UCSD-AML1 (cell line): ENCODE measurements at regions not wholly inside any gene's neighbourhood (a gene's known extent, or its start where the extent isn't known, plus 50 kb on each side); places are given as distances from the start of the nearest gene placed in this dataset.
A peak's percentile ranks its signal among the peaks of the same experiment; 100 is the strongest.
"Not testable (repeated sequence)": the region's sequence is repeated elsewhere in the genome, so short reads cannot be mapped to it uniquely, and the experiment has no call there.

Source experiments
- DNase-seq: peaks from one replicate; lab custom pipeline; 2025; ENCODE audit not compliant: unreplicated experiment; lab: John Stamatoyannopoulos, UW

DNA sequence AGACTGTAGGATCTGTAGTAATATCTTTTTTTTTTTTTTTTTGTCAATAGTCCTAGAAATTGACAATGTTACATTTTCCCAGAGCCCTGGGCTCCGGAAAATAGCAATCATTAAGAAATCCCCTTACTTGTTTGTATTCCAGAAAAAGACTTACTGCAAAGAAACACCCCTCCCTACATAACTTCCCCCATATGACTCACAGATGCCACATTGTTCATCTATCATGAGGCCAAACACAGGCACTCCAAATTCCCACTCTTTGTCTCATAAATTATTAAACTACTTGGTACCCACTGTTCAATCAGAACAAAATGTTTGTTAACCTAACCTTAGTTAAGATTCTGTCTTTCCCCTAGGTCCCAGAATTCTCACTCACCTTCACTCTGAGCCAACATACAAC, 53.5 kb downstream of the TEX51 start:
- no peak for DNase-seq

DNA sequence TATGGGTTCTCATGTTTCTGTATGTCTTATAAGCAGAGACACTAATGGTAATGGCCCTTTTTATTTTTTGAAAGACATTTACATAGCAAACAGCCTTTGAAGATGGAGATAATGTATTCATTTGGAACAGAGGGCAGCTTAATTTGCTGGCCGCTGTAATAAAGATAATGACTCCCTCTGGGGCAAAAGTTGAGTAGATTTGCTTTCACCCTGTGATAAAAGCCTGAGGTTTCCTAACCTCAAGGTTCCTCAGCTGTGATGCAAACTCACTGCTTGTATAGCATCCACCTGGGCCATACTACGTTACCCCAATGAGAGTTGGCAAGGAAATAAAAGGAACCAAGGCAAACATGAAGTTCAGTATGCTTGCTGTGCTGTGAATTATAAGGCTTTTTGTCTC, 54.8 kb downstream of the TEX51 start:
- DNase-seq = no peak

DNA sequence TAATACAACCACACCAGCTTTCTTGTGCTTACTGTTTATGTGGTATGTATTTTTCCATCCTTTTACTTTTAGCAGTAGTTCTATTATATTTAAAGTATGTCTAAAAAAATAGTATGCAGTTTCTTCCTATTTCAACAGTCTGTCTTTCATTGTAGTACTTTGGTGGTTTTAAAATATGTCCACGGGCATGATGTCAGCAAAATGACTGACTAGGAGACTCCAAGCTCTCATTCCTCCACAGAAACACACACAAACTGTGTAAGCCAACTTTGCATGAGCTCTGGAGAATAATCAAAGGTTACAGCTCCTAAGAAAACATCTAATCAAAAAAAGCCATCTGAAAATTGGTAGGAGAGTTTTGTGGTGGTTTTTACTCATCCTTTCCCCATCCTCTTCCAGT, 56.1 kb downstream of the TEX51 start:
- no peak for DNase-seq

DNA sequence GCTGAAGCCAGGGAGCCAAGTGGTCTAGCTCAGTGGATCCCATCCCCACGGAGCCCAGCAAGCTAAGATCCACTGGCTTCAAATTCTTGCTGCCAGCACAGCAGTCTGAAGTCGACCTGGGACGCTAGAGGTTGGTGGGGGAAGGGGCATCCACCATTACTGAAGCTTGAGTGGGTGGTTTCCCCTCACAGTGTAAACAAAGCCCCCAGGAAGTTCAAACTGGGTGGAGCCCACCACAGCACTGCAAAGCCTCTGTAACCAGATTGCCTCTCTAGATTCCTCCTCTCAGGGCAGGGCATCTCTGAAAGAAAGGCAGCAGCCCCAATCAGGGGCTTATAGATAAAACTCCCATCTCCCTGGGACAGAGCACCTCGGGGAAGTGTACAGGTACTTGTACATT, 58.1 kb downstream of the TEX51 start:
- not testable (repeated sequence) for DNase-seq

DNA sequence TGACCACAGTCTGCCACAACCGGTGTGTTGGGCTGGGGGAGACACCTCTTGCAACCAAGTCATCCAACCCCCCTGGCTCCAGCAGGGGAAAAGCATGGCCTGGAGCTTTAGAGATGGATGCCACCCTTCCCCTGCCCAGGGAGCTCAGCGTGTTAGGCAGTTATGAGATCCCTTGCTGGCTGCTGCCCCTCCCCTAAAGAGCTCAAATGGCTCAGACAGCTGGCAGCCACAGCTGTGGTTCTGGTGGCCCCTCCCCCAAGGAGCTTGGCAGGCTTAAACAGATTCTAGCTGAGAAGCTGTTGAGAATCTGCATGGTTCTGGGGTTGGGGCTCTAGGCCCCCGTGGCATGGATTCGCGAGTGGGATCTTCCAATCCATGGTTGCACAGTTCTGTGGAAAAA, 64.7 kb downstream of the TEX51 start:
- no peak for DNase-seq

DNA sequence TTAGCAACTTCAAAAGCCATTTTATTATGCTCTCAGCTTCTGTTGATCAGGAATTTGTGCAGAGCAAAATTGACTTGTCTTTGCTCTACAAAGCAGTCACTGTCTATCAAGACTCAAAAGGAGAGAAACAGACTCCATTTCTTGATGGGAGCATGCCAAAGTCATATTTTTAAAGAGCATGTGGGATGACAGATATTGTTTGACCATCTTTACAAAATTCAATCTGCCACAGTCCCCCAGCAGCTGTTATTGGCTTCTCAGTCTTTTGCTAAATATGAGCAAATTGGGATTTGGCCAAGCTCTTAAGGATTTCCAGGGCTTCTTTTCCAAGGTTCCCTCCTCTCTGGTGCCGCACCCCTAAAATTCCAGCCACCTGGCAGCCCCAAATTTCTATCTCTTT, 67.9 kb downstream of the TEX51 start:
- no peak for DNase-seq

DNA sequence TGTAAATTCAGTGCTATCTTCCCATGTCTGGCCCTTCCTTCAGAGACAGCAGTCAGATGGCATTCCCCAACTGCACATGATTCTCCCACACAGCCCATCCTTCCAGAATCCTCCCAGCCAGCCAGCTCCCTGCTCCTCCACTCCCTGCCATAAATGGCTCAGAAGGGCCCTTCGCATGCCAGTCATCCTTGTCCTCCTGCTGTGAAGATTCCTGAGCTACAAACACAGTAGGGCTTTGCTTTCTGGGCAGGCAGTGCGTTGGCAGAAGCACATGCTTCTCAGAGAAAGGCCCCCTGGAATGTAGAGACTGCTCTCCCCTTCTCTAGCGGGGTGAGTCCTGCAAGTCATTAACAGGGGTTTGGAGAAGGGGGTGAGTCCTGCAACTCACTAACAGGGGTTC, 71.9 kb downstream of the TEX51 start:
- no peak for DNase-seq

DNA sequence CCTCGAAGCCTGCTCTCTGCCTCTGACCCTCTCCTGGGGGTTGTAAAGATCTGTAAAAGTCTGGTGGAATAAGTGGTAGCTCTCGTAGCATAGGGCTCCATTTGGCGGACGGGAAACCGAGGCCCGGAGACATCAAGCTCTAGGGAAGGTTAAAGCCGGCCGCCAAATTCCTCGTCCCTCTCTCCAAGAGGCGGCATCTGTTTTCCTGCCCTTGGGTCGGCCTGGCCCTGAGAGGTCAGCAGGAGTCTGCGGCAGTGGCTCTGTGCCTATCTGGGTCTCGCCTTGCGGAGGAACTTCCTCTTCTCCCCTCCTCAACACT, 72.4 kb downstream of the TEX51 start:
- no peak for DNase-seq

DNA sequence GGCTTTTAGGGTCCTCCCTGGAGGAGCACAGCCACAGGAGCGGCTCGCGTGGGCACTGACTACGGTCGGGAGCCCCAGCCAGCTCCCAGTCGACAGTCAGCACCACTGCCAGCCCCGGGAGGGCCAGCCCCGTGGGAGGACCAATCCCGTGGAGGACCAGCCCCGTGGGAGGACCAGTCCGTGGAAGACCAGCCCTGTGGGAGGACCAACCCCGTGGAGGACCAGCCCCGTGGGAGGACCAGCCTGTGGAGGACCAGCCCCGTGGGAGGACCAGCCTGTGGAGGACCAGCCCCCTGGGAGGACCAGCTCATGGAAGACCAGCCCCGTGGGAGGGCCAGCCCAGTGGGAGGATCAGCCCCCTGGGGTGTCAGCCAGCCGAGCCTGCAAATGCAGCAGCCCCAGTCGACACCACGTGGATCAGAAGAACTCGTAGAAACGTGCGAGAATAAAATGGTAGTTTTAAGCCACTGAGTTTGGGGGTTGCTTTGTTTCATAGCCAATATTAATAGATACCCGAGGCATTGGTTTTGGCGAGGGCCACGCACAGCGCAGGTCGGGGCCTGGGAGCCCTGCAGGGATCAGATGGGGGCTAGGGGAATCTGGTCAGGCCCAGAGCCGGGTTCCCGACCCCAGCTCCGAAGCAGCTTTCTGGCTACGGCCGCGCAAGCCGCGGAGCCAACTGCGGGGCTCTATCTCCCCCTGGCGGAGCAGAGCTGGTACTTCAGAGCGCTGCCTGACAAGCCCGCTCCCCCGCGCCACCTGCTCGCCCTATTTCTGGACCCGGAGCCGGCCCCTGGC, 73.0 kb downstream of the TEX51 start:
- DNase-seq = peak; percentile 75

DNA sequence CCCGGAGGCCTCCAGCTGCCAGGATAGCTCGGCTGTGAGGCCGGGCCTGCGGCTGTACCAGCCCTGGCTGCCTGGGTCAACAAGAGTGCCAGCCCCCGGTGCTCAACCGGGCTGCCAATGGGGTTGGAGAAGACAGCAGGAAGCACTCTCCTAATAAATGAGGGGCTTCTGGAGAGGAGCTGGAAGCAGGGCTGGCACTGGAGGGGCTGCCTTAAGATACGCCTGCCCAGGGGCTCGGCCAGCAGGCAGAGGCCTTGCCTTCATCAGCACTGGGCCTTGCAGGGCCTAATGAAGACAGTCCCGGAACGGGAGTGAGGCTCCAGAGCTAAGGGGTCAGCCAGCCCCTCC, 73.6 kb downstream of the TEX51 start:
- no peak for DNase-seq

DNA sequence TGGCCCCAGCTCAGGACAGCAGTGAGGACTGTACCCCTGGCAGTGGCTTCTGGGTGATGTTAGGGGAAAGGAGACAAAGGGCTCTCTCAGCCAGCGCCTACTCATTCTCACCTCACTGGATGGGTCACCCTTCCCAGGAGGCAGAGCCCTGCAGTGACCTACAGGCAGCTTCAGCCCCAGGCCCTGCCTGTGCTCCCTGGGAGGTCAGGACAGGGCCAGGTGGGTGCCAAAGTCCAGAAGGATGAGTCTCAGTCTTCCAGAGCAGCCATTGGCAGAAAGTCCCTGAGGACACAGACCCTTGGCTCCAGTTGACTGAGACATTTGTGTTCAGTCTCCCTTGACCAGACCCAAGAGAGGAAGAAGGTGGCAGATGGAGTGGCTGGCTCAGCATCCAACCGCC, 75.1 kb downstream of the TEX51 start:
- no peak for DNase-seq

DNA sequence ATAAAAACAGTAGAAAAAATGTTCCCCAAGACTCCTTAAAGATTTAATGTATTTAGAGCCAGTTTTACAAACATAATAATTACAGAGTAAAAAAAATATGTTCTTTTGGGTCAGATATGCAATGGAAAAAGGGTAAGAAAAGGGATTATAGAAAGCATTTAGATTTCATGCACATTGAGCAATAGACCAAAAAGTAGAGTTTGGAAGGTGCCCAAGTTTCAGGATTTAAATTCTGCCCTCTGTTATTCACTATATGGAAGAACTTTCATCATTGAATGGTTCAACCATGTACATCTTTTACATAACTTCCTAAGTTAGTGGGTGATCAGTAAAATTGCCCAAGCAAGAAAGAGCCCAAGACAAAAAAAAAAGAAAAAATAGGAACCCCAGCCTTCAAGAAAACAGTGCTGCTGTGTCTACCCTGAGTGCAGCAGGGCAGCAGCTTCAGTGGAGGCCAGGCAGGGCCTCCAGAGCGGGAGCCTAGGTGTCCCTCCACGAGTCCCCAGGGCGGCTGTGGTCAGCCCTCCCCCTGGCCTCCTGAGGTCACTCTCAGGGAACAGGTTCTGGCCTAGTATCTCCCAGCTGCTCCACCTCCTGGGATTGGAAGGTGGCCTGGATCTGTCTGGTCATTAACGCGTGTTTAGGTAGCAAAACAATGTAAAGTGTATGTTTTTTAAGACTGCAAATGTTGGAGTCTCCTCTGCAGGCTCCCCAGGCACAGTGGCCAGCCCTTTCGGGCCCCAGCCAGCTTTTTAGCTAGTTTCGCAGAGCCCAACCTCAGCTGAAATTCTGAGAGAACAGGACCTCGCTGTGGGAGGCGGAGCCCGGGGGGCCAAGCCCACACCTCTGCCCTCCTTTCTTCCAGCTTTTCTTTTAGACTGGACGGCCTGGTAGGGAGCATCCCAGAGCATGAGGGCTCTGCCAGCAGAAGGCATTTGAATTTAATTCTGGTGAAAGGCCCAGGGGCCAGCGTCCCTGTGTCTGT, 77.3 kb downstream of the TEX51 start:
- no peak for DNase-seq

DNA sequence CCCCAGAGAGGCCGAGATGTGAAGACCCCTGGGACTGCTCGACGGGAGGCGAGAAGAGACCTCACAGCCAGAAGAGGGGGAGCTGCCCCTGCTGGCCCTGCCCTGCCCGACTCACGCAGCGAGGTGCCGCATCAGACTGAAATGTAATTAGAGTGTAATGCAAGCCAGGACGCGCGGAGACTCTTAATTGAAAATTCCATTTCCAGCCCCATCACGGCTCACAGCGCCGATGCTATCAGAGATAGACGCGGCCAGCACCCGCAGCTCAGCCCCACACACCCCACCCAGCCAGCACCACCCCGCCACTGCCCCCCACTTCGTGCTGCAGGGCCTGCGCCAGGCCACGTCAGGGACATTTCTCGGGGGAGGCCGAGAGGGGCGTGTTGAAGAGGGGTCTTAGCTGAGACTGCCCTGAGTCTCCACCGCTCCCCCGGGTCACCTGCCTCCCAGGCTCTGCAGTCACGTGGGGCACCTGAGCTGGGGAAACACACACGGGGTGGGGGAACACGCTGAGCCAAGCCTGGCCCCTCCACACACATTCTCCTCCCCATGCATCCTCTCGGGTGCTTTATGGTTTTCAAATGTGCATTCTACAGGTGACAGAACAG, 78.1 kb downstream of the TEX51 start:
- DNase-seq = no peak

DNA sequence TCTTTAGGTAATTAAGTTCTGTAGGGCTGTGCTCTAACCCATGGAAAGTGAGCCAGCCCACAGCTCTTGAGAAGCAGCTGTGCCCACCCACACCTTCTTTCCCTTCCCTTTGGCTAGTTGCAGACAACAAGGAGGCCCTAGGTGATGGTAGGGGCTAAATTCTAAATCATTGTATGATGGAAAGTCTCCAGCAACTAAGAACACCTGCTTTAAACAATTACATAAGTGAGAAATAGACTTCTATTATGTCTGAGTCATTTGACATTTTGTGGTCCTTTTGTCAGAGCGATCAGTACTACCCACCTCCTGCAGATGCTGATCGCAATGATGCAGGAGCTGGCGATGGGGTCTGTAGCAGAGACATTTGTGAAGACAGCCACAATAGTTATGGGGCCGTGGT, 79.6 kb downstream of the TEX51 start:
- no peak for DNase-seq

DNA sequence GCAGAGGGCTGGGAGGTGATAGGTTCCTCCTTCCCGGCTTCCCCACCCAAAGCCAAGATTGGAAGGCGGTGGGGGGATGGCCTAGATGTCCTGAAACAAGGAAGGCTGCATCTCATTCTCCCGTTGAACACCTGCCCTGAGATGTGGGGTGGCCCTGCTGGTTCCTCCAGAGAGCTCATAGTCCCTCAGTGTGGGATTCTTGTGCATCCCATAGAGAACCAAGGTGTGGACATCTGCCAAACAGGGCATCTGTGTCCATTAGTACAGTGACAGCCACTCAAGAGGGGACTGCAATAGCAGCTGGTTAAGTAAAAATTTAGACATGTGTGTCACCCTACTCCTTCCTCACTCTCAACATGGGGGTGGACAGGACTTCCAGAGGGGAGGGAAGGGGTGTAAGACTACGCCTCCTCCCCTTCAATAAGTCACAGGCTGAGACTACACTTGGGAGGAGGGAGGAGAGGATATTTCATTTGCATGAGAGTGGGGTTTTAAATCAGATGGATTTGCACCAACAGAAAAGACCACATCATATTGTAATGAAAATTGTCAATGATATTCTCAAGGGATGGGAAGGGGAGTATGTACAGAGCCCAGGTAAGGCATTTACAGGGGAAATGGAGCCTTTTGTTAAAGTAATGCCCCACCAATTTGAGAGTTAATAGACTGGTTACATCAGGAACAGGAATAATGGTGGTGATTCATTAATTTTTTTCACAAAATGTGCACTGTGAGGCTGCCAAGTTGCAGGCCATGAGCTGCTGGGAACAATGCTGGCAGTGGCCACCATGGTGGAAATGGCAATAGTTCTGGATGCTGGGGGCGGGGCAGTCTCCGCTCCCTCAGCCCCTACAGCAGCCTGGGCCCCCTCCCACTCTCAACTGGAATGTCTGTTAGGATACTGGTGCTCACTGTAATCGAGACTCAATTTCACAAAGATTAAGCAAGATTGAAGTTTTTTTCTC, 80.6 kb downstream of the TEX51 start:
- no peak for DNase-seq

DNA sequence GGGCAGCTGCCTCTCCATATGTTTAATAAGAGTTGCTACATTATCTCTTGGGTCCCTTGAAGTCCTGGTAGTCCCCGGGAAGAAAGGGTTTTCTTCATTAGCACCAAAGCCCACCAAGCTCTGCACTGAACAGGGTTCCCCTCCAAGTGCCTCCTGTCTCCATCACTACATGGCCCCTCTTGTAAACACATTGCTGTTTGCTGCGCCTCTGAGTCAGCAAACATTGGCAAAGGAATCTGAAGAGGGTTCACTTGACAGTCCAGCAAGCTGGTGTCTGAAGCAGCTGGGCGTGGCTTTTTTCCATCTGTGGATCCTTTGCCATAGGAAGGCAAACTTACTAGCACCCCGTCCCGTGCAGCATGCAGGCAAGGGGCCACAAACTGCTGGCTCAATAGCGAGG, 82.8 kb downstream of the TEX51 start:
- no peak for DNase-seq

DNA sequence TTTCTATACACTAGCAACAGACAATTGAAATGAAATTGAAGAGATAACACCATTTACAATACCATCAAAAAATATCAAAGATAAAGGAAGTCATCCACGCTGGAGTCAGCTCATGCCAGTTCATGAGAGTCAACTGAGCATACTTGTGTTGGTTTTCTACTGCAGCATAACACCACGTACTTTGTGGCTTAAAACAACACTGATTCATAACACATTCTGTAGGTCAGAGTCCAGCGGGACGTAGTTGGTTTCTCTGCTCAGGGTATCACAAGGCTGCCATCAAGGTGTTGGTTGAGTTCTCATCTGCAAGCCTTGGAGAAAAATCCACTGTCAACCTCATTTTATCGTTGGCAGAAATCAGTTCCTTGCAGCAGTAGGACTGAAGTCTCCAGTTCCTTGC, 84.2 kb downstream of the TEX51 start:
- no peak for DNase-seq

DNA sequence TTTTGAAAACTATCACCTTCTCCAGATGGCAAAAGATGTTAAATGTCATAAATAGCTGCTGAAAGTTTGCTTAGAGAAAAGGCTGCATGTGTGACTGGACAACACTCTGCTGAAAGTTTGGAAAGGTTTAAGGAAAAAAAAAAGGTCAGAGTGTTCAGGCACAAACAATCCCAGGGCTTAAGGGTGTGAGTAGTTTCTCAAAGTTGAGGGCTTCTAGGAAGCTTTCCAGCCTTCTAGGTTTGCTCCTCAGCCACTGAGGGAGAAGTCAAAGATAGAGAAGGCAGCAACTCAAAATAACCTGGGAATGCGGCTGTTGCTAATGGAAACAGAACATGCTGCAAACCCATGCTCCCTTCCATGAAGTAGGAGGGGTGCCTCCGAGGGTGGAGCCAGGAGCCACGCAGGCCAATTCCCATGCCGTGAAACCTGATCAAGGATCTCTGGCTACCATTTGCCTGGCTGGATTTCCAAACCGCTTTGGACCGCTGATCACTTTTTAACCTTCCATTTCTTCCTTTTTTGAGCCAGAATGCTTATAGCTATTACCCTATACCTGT, 88.0 kb downstream of the TEX51 start:
- no peak for DNase-seq

DNA sequence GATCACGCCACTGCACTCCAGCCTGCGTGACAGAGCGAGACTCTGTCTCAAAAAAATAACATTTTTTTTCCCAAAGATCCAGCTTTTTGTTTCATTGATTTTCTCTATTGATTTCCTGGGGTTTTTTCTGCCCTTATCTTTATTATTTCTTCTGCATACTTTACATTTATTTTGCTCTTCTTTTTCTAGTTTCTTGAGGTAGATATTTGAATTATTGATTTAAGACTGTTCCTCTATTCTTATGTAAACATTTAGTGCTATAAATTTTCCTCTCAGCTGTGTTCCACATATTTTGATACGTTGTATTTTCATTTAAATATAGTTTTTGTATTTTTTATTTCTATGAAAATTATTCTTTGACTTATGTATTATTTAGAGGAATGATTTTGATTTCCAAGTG, 89.8 kb downstream of the TEX51 start:
- DNase-seq = no peak

DNA sequence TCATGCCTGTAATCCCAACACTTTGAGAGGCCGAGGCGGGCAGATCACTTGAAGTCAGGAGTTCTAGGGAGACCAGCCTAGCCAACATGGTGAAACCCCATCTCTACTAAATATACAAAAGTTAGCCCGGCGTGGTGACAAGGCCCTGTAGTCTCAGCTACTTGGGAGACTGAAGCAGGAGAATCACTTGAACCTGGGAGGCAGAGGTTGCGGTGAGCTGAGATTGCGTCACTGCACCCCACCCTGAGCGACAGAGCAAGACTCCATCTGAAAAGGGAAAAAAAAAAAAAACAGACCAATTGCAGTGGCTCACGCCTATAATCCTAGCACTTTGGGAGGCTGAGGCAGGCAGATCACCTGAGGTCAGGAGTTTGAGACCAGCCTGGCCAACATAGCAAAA, 90.4 kb downstream of the TEX51 start:
- DNase-seq = not testable (repeated sequence)

DNA sequence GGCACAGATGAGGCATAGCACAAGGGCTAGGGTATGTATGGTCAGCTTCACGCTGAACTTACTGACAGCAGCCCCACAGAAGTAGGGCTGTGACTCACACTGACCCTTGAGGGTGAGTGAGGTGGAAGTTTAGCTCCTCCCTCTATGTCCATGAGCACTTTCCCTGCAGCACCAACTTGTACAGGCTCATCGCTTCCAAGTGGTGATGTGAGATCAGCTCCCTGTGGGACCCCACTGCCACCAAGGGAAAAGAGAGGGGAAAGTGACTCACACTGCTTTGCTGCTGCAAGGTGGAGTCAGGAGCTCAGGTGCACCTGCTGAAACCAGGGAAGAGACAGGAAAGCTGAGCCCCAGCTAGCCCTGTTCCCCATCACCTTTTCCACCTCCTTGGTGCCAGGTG, 91.5 kb downstream of the TEX51 start:
- DNase-seq = no peak
